Type B pancreatic cell (in vitro differentiated cells): ENCODE measurements at regions not wholly inside any gene's neighbourhood (a gene's known extent, or its start where the extent isn't known, plus 50 kb on each side); places are given as distances from the start of the nearest gene placed in this dataset.

Experiments
- DNase-seq: peaks from one replicate; pipeline ENCODE4 v3.0.0; 2021; ENCODE audit warnings: mixed read lengths; ENCODE audit not compliant: unreplicated experiment; ENCODE audit errors: extremely low spot score
- H3K27ac Mint-ChIP-seq: 2 replicates; pipeline ENCODE4 v1.8.0; 2021; ENCODE audit warnings: mild to moderate bottlenecking, mixed read lengths
- H3K27me3 Mint-ChIP-seq: 2 replicates; pipeline ENCODE4 v1.8.0; 2021; ENCODE audit warnings: mixed read lengths
- H3K36me3 Mint-ChIP-seq: 2 replicates; pipeline ENCODE4 v1.8.0; 2021; ENCODE audit warnings: mixed read lengths
- H3K4me1 Mint-ChIP-seq: one replicate; pipeline ENCODE4 v1.8.0; 2021; ENCODE audit warnings: mixed read lengths; ENCODE audit not compliant: unreplicated experiment
- H3K4me3 Mint-ChIP-seq: 2 replicates; pipeline ENCODE4 v1.8.0; 2021; ENCODE audit warnings: mild to moderate bottlenecking, mixed read lengths
- H3K9me3 Mint-ChIP-seq: 2 replicates; pipeline ENCODE4 v1.8.0; 2021; ENCODE audit warnings: mixed read lengths
- TF ChIP-seq, protein P1 (sequence below): fragments of 200-600 bp; sonication (generic); conservative IDR thresholded peaks from 2 replicates; pipeline ENCODE4 v1.5.0; 2021; ENCODE audit warnings: antibody characterized with exemption, mild to moderate bottlenecking

DNA sequence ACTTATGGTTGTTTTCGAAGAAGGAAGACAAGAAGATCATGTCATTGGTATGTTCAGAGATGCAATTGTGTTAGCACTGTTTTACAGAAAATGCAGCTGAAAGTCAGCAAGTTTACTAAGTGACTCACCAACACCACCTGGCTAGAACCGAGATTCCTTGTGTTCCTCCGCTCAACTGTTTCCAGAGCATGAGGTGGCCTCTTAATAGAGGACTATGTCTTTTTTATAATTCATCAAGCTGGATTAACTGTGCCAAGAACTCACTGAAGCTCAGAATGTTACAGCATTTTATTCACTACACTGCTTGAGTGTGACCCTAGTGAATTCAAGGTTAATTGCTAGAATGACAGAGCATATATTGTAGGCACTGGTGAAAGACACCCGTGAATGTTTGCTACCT is 1573.5 kb upstream of the TENM3 start:
- Mint-ChIP-seq H3K27ac (no peak overlapping the region), H3K36me3 (no peaks in the 10 kb centered on the region), H3K4me3 (no peak overlapping the region)

DNA sequence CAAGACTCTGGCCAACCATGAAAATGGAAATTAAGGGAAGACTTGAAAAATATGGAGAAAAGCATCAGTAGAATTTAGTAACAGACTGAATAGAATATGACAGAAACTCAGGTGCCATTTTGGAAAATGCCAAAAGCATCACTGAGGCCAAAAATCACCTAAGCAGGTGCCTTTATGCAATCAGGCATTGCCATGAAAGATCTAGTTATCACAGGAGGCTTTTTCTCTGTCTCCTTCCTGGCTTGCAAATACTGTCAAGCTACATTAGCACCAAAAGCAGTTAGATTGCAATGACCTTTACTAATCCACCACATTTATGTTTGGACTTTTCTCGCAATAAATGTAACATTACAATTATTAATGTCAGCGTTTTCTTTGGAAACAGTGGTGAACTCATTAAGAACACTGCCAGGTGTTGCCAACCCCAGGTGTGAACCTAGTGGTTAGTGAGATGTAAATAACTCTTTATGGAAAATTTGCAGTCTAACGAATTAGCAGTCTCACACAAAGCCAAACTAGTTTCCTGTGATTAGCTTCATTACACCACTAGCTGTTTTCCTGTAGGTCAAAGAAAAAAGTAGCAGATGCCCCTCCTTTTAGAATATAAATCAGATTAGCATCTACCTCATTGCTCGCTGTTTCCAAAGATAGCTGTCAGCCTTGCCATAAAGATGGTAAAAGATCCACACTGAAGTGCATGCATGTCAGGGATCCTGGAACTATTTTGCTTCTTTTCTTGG is 1568.4 kb upstream of the TENM3 start:
- no peaks in the 10 kb centered on the region for H3K36me3 Mint-ChIP-seq
- no peak overlapping the region for H3K27ac Mint-ChIP-seq
- no peaks in the 10 kb centered on the region for H3K27me3 Mint-ChIP-seq
- peaks cover 16% of the 10 kb centered on the region for H3K4me1 Mint-ChIP-seq
- no peaks in the 10 kb centered on the region for H3K9me3 Mint-ChIP-seq
- no peak for DNase-seq
- TF ChIP-seq, protein P1, sequence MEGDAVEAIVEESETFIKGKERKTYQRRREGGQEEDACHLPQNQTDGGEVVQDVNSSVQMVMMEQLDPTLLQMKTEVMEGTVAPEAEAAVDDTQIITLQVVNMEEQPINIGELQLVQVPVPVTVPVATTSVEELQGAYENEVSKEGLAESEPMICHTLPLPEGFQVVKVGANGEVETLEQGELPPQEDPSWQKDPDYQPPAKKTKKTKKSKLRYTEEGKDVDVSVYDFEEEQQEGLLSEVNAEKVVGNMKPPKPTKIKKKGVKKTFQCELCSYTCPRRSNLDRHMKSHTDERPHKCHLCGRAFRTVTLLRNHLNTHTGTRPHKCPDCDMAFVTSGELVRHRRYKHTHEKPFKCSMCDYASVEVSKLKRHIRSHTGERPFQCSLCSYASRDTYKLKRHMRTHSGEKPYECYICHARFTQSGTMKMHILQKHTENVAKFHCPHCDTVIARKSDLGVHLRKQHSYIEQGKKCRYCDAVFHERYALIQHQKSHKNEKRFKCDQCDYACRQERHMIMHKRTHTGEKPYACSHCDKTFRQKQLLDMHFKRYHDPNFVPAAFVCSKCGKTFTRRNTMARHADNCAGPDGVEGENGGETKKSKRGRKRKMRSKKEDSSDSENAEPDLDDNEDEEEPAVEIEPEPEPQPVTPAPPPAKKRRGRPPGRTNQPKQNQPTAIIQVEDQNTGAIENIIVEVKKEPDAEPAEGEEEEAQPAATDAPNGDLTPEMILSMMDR, result no peak
- H3K4me3 Mint-ChIP-seq, result no peak overlapping the region

More for the DNA sequence above, 1573.5 kb upstream of the TENM3 start:
- H3K4me1 Mint-ChIP-seq, result peaks cover 14% of the 10 kb centered on the region
- H3K9me3 Mint-ChIP-seq, result no peaks in the 10 kb centered on the region
- DNase-seq, result no peak
- H3K27me3 Mint-ChIP-seq, result no peaks in the 10 kb centered on the region
- TF ChIP-seq, protein P1, result no peak

DNA sequence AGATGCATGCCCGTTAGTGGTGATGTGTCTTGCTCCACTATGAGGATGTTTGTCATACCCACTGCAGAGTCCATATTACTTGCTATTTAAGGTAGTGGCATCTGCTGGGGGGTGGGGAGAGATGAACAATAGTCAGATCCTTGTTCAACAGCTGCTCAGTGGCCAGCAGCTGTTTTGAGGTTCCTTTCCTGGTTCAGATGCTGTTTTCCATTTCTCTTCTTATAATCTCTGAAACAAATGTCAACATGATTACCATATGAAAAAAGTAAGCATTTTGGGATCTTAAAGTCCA is 1567.9 kb upstream of the TENM3 start:
- no peak for DNase-seq
- no peaks in the 10 kb centered on the region for H3K9me3 Mint-ChIP-seq
- TF ChIP-seq, protein P1, result no peak
- no peak overlapping the region for H3K27ac Mint-ChIP-seq
- no peak overlapping the region for H3K4me3 Mint-ChIP-seq
- no peaks in the 10 kb centered on the region for H3K36me3 Mint-ChIP-seq
- H3K27me3 Mint-ChIP-seq, result no peaks in the 10 kb centered on the region
- peaks cover 19% of the 10 kb centered on the region for H3K4me1 Mint-ChIP-seq

DNA sequence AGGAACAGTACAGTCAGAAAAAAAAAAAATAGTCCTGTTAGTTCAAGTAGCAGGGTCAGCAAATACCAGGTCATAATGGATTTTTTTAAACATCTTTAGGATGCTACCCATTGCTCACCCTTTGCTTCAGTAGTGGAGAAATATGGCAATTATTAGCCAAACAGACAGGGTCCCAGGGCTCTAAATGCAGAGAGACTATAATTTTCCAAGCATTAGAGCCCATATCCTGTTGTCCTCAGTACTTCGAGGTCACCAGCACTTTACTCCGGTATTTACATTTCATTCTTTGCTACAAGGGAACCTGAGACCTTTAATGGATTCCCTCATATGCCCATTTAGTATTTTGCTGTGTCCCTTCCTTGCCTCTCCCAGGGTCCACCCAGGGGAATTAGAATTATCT is 1562.9 kb upstream of the TENM3 start:
- Mint-ChIP-seq H3K36me3 (no peaks in the 10 kb centered on the region), H3K27me3 (no peaks in the 10 kb centered on the region), H3K4me1 (peaks cover 25% of the 10 kb centered on the region), H3K4me3 (no peak overlapping the region), H3K27ac (no peak overlapping the region), H3K9me3 (peaks cover 4% of the 10 kb centered on the region)
- DNase-seq, result no peak
- TF ChIP-seq, protein P1, result no peak

DNA sequence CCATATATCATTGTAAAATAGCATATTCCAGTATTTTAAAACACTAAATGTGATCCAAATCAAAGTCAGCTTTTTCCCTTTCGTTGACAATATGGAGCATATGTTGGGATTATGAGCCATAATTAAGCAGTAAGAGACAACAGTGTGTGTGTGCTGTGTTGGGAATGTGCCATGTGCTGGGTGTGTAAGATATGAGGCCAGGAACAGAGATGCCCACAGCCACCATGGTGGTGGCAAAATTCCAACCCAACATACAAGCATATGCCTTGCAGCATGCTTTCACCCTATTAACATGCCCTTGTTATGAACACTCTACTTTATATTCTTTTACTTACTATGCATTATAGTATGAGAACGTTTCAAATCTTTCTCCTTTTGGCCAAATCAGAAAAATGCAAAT is 1560.4 kb upstream of the TENM3 start:
- Mint-ChIP-seq H3K4me1 (peaks cover 29% of the 10 kb centered on the region), H3K27me3 (no peaks in the 10 kb centered on the region), H3K27ac (no peak overlapping the region), H3K36me3 (no peaks in the 10 kb centered on the region), H3K4me3 (no peak overlapping the region), H3K9me3 (peaks cover 14% of the 10 kb centered on the region)
- no peak for DNase-seq
- TF ChIP-seq, protein P1, result no peak

DNA sequence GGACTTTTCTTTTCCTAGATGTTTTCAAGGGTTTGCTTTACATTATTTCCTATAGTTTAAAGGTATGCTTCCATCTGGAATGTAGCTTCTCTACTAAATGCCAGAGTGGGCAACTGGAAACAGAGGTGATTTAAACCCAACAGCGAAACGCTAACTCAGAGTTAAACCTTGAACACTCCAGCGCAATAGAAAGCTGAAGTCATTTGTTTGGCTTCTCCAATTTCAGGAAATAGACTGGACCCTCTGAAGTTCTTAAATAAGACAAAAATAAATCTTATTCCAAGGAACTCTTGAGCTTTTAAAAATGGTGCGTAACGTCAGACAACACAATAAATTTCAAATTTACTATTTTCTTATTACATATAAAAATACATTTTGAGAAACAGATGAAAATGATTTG is 1560.0 kb upstream of the TENM3 start:
- Mint-ChIP-seq H3K27me3 (no peaks in the 10 kb centered on the region), H3K4me1 (peaks cover 29% of the 10 kb centered on the region), H3K4me3 (no peak overlapping the region), H3K36me3 (no peaks in the 10 kb centered on the region), H3K9me3 (peaks cover 14% of the 10 kb centered on the region), H3K27ac (no peak overlapping the region)
- DNase-seq, result no peak
- TF ChIP-seq, protein P1, result no peak
